GM12872 (cell line): ENCODE measurements at regions not wholly inside any gene's neighbourhood (a gene's known extent, or its start where the extent isn't known, plus 50 kb on each side); places are given as distances from the start of the nearest gene placed in this dataset.

Experiments used
- TF ChIP-seq, protein P1 (sequence below): IDR thresholded peaks from 3 replicates; pipeline ENCODE4 v1.5.1; 2011; ENCODE audit warnings: low read depth, mild to moderate bottlenecking, low read length, moderate library complexity; ENCODE audit not compliant: insufficient read depth

DNA sequence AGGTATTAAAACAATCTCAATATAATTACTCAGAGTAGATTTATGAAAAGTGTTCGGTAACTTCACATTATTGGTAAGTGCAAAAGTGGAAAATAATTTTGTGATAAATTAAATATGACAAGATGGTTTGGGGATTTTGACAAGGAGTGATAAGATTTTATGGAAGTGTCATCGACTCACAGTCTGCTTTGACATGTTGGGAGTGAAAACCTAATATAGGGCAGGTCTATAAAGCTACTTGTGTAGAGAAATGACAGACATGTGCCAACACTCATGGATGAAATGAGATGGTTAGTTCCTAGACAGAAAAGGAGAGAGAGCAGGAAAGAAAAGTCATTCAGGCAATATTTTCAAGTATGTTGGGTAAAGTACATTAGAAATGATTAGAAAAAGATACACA is 456.8 kb downstream of the TRAM1L1 start:
- TF ChIP-seq, protein P1, sequence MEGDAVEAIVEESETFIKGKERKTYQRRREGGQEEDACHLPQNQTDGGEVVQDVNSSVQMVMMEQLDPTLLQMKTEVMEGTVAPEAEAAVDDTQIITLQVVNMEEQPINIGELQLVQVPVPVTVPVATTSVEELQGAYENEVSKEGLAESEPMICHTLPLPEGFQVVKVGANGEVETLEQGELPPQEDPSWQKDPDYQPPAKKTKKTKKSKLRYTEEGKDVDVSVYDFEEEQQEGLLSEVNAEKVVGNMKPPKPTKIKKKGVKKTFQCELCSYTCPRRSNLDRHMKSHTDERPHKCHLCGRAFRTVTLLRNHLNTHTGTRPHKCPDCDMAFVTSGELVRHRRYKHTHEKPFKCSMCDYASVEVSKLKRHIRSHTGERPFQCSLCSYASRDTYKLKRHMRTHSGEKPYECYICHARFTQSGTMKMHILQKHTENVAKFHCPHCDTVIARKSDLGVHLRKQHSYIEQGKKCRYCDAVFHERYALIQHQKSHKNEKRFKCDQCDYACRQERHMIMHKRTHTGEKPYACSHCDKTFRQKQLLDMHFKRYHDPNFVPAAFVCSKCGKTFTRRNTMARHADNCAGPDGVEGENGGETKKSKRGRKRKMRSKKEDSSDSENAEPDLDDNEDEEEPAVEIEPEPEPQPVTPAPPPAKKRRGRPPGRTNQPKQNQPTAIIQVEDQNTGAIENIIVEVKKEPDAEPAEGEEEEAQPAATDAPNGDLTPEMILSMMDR: no peak

DNA sequence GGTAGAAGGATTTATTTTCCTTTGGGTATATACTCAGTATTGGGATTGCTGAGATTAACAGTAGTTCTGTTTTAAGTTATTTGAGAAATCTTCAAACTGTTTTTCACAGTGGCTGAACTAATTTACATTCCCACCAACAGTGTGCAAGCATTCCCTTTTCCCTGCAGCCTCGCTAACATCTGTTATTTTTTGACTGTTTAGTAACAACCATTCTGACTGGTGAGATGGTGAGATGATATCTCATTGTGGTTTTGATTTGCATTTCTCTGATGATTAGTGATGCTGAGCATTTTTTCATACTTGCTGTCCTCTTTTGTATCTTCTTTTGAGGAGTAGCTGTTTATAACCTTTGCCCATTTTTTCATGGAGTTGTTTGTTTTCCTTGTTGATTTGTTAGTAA is 457.8 kb downstream of the TRAM1L1 start:
- TF ChIP-seq, protein P1: no peak

DNA sequence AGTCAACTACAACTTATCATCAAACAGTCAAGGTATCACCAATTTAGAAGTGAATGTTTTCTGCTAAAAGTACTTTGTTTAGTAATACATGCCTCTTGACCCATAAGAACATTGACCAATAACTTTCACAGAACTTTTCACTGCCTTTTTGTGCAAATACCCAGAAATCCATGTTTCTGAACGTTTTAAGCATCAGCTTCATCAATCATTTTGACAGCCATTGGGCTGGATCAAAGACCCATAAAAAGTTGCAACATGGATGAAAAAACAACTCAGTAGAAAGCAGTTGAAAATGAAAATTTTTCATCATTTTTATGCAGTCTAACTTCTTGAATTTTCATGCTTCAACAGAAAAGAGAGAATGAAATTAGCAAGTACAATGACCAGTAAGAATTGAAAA is 466.7 kb downstream of the TRAM1L1 start:
- TF ChIP-seq, protein P1: no peak

DNA sequence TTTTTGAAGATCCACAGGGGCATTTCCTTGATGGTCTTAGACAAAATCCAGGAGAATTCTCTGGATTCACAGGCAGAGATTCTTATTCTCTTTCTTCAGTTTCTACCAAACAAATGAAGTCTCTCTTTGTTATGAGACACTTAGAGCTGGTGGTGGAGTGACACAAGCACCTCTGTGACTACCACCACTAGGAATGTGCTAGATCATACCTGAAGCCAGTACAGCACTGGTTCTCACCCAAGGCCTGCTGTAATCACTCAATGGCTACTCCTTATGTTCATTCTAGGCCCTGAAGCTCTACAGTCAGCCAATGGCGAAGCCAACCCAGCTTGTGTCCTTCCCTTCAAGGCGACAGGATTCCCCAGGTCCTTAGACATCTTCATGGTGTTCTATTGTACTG is 482.3 kb downstream of the TRAM1L1 start:
- TF ChIP-seq, protein P1: no peak

DNA sequence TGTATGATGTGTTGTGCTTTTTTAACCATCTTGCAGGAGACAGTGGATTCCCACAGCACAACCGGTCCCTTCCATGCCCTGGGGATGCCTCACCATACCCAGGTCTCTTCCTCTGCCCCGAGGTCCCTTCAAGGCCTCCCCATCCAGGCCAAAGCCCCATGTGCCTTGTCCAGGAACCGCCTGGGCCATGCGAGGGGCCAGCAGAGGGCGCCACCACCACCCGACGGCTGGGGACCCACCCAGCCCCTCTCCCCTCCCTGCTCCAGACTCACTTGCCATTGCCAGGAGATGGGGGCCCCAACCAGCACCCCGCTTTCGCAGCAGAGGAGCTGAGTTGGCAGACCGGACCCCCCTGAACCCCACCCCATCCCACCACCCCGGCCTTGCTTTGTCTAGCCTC is 485.5 kb downstream of the TRAM1L1 start:
- TF ChIP-seq, protein P1: peak; percentile 61

DNA sequence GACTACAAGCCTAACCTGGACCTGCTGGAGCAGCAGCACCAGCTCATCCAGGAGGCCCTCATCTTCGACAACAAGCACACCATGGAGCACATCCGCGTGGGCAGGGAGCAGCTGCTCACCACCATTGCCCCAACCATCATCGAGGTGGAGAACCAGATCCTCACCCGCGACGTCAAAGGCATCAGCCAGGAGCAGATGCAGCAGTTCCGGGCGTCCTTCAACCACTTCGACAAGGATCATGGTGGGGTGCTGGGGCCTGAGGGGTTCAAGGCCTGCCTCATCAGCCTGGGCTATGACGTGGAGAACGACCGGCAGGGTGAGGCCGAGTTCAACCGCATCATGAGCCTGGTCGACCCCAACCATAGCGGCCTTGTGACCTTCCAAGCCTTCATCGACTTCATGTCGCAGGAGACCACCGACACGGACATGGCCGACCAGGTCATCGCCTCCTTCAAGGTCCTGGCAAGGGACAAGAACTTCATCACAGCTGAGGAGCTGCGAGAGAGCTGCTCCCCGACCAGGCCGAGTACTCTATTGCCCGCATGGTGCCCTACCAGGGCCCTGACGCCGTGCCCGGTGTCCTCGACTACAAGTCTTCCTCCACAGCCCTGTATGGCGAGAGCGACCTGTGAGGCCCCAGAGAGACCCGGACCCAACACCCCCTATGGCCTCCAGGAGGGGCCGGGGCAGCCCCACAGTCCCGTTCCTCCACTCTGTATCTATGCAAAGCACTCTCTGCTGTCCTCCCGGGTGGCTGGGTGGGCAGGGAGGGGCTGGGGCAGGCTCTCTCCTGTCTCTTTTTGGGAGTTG is 486.2 kb downstream of the TRAM1L1 start:
- TF ChIP-seq, protein P1: no peak

DNA sequence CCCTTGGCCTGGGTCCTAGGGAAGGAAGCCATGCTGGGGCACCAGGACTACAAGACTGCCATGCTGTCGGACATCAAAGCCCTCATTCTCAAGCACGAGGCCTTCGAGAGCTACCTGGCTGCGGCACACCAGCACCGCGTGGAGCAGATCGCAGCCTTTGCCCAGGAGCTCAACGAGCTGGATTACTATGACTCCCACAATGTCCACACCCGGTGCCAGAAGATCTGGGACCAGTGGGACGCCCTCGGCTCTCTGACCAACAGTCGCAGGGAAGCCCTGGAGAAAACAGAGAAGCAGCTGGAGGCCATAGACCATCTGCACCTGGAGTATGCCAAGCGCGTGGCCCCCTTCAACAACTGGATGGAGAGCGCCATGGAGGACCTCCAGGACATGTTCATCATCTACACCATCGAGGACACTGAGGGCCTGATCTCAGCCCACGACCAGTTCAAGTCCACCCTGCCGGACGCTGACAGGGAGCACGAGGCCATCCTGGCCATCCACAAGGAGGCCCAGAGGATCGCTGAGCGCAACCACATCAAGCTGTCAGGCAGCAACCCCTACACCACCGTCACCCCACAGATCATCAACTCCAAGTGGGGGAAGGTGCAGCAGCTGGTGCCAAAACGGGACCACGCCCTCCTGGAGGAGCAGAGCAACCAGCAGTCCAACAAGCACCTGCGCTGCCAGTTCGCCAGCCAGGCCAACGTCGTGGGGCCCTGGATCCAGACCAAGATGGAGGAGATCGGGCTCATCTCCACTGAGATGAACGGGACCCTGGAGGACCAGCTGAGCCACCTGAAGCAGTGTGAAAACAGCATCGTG is 487.0 kb downstream of the TRAM1L1 start:
- TF ChIP-seq, protein P1: no peak
